ENCODE measurements at regions not wholly inside any gene's neighbourhood (a gene's known extent, or its start where the extent isn't known, plus 50 kb on each side); places are given as distances from the start of the nearest gene placed in this dataset.
"Not testable (repeated sequence)": the region's sequence is repeated elsewhere in the genome, so short reads cannot be mapped to it uniquely, and the experiment has no call there.

- intact Hi-C loops (cut with micrococcal nuclease; ENCODE audit: unreplicated experiment); H3K36me3 ChIP-seq (ENCODE audit: low read depth); H3K4me2 ChIP-seq; H3K9me2 ChIP-seq (ENCODE audit: insufficient read depth); H3K27ac ChIP-seq; H3K4me1 ChIP-seq (replicated peaks; ENCODE audit: insufficient read depth); H3F3A ChIP-seq (ENCODE audit: insufficient read depth, low read depth); BruUV-seq (replicated peaks); POLR2A ChIA-PET (ENCODE audit: unreplicated experiment); DNase-seq; H4K20me1 ChIP-seq (ENCODE audit: insufficient read depth); H3K4me3 ChIP-seq; H3K27me3 ChIP-seq (ENCODE audit: insufficient read depth, low read depth); CTCF ChIA-PET; H3K9me3 ChIP-seq (ENCODE audit: insufficient read depth, low read depth); H3K79me2 ChIP-seq (ENCODE audit: low read depth); H2AFZ ChIP-seq: not testable (repeated sequence)
Observed at GRCh38 chr21:5013455-5014304, 5507.7 kb upstream of the TPTE start.

DNA sequence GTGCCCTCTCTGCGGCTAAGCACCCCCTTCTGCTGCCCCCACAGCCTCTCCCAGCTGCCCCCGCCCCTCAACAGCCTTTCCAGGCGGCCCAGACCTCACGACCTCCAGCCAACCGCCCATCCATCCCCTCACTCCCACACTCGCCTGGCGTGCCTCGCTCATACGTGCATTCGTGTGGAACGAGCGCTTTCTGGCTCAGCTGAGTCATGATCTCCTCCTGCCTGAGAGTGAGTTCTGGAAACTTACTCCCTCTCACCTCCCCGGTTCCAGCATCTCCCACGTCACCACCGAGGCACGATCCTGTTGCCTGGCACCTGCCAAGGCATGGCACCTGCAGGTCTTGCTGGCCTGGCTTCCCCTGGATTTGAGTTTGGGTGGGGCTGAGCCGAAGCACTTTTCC lies 5506.2 kb upstream of the TPTE start:
- H3K36me3 ChIP-seq (ENCODE audit: low read depth); H3K4me1 ChIP-seq (replicated peaks; ENCODE audit: insufficient read depth); H3F3A ChIP-seq (ENCODE audit: insufficient read depth, low read depth); H3K27me3 ChIP-seq (ENCODE audit: insufficient read depth, low read depth); H3K79me2 ChIP-seq (ENCODE audit: low read depth); H3K9me2 ChIP-seq (ENCODE audit: insufficient read depth); BruUV-seq (replicated peaks); H3K27ac ChIP-seq; H4K20me1 ChIP-seq (ENCODE audit: insufficient read depth); DNase-seq; POLR2A ChIA-PET (ENCODE audit: unreplicated experiment); CTCF ChIA-PET; H2AFZ ChIP-seq; H3K9me3 ChIP-seq (ENCODE audit: insufficient read depth, low read depth); H3K4me3 ChIP-seq; H3K4me2 ChIP-seq; intact Hi-C loops (cut with micrococcal nuclease; ENCODE audit: unreplicated experiment): not testable (repeated sequence)

- H3K27ac ChIP-seq; H3K4me3 ChIP-seq; H3K4me2 ChIP-seq; BruUV-seq (replicated peaks); intact Hi-C loops (cut with micrococcal nuclease; ENCODE audit: unreplicated experiment); H3K79me2 ChIP-seq (ENCODE audit: low read depth); H3K27me3 ChIP-seq (ENCODE audit: insufficient read depth, low read depth); H3K9me3 ChIP-seq (ENCODE audit: insufficient read depth, low read depth); H3K4me1 ChIP-seq (replicated peaks; ENCODE audit: insufficient read depth); H3K9me2 ChIP-seq (ENCODE audit: insufficient read depth); H4K20me1 ChIP-seq (ENCODE audit: insufficient read depth); H3F3A ChIP-seq (ENCODE audit: insufficient read depth, low read depth); H3K36me3 ChIP-seq (ENCODE audit: low read depth); CTCF ChIA-PET; DNase-seq; H2AFZ ChIP-seq; POLR2A ChIA-PET (ENCODE audit: unreplicated experiment): not testable (repeated sequence)
Observed at GRCh38 chr21:5019120-5019519, 5502.3 kb upstream of the TPTE start.

GRCh38 chr21:5021815-5022214 lies 5499.6 kb upstream of the TPTE start:
- H3K27ac ChIP-seq; CTCF ChIA-PET; H4K20me1 ChIP-seq (ENCODE audit: insufficient read depth); H2AFZ ChIP-seq; H3K4me2 ChIP-seq; DNase-seq; H3K36me3 ChIP-seq (ENCODE audit: low read depth); H3K9me3 ChIP-seq (ENCODE audit: insufficient read depth, low read depth); H3K4me3 ChIP-seq; POLR2A ChIA-PET (ENCODE audit: unreplicated experiment); H3K27me3 ChIP-seq (ENCODE audit: insufficient read depth, low read depth); intact Hi-C loops (cut with micrococcal nuclease; ENCODE audit: unreplicated experiment); H3K4me1 ChIP-seq (replicated peaks; ENCODE audit: insufficient read depth); BruUV-seq (replicated peaks); H3K9me2 ChIP-seq (ENCODE audit: insufficient read depth); H3K79me2 ChIP-seq (ENCODE audit: low read depth); H3F3A ChIP-seq (ENCODE audit: insufficient read depth, low read depth): not testable (repeated sequence)

- H3K4me1 ChIP-seq (replicated peaks; ENCODE audit: insufficient read depth); H3K27ac ChIP-seq; H3K4me2 ChIP-seq; intact Hi-C loops (cut with micrococcal nuclease; ENCODE audit: unreplicated experiment); BruUV-seq (replicated peaks); H3K4me3 ChIP-seq; H2AFZ ChIP-seq; DNase-seq; CTCF ChIA-PET; POLR2A ChIA-PET (ENCODE audit: unreplicated experiment); H3K36me3 ChIP-seq (ENCODE audit: low read depth); H3K9me3 ChIP-seq (ENCODE audit: insufficient read depth, low read depth); H3K9me2 ChIP-seq (ENCODE audit: insufficient read depth); H4K20me1 ChIP-seq (ENCODE audit: insufficient read depth); H3K79me2 ChIP-seq (ENCODE audit: low read depth); H3F3A ChIP-seq (ENCODE audit: insufficient read depth, low read depth); H3K27me3 ChIP-seq (ENCODE audit: insufficient read depth, low read depth): not testable (repeated sequence)
Observed at GRCh38 chr21:5022254-5022653, 5499.1 kb upstream of the TPTE start.

GRCh38 chr21:5022748-5023147 lies 5498.6 kb upstream of the TPTE start:
- H2AFZ ChIP-seq; H3K27me3 ChIP-seq (ENCODE audit: insufficient read depth, low read depth); BruUV-seq (replicated peaks); H3K4me1 ChIP-seq (replicated peaks; ENCODE audit: insufficient read depth); CTCF ChIA-PET; H3F3A ChIP-seq (ENCODE audit: insufficient read depth, low read depth); H3K27ac ChIP-seq; POLR2A ChIA-PET (ENCODE audit: unreplicated experiment); H3K9me2 ChIP-seq (ENCODE audit: insufficient read depth); H3K4me3 ChIP-seq; H3K79me2 ChIP-seq (ENCODE audit: low read depth); DNase-seq; H3K4me2 ChIP-seq; intact Hi-C loops (cut with micrococcal nuclease; ENCODE audit: unreplicated experiment); H4K20me1 ChIP-seq (ENCODE audit: insufficient read depth); H3K36me3 ChIP-seq (ENCODE audit: low read depth); H3K9me3 ChIP-seq (ENCODE audit: insufficient read depth, low read depth): not testable (repeated sequence)

- H3K4me3 ChIP-seq; H3K36me3 ChIP-seq (ENCODE audit: low read depth); H3K27me3 ChIP-seq (ENCODE audit: insufficient read depth, low read depth); intact Hi-C loops (cut with micrococcal nuclease; ENCODE audit: unreplicated experiment); H3K27ac ChIP-seq; H3K79me2 ChIP-seq (ENCODE audit: low read depth); H4K20me1 ChIP-seq (ENCODE audit: insufficient read depth); H3F3A ChIP-seq (ENCODE audit: insufficient read depth, low read depth); H3K9me2 ChIP-seq (ENCODE audit: insufficient read depth); POLR2A ChIA-PET (ENCODE audit: unreplicated experiment); CTCF ChIA-PET; H3K4me1 ChIP-seq (replicated peaks; ENCODE audit: insufficient read depth); BruUV-seq (replicated peaks); DNase-seq; H2AFZ ChIP-seq; H3K9me3 ChIP-seq (ENCODE audit: insufficient read depth, low read depth); H3K4me2 ChIP-seq: not testable (repeated sequence)
Observed at GRCh38 chr21:5035147-5035546, 5486.2 kb upstream of the TPTE start.
